NCI-H748 treated with DMSO at 0.1 percent for 48 hours (cell line): ENCODE measurements at regions not wholly inside any gene's neighbourhood (a gene's known extent, or its start where the extent isn't known, plus 50 kb on each side); places are given as distances from the start of the nearest gene placed in this dataset.
"Not testable (repeated sequence)": the region's sequence is repeated elsewhere in the genome, so short reads cannot be mapped to it uniquely, and the experiment has no call there.

ENCODE experiments used
- DNase-seq: peaks from one replicate; lab custom pipeline; 2025; lab: John Stamatoyannopoulos, UW

GRCh38 chr5:10016559-10016958, 233.1 kb downstream of the ATPSCKMT start:
- peak; percentile 95 for DNase-seq

GRCh38 chr5:10015681-10016080, 234.0 kb downstream of the ATPSCKMT start:
- not testable (repeated sequence) for DNase-seq

DNA sequence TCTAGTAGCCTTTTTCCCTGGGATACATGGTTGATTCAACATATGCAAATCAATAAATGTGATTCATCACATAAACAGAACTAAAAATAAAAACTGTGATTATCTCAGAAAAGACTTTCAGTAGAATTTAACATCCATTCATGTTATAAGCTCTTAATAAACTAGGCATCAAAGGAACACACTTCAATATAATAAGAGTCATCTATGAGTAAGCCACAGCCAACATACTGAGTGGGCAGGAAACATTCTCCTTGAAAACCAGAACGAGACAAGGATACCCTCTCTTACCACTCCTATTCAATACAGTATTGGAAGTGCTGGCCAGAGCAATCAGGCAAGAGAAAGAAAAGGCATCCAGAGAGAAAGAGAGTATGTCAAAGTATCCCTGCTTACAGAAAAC, 239.9 kb downstream of the ATPSCKMT start:
- DNase-seq, result no peak

- DNase-seq, result no peak
These were observed 262.6 kb downstream of the ATPSCKMT start for GRCh38 chr5:9987101-9987500.

DNA sequence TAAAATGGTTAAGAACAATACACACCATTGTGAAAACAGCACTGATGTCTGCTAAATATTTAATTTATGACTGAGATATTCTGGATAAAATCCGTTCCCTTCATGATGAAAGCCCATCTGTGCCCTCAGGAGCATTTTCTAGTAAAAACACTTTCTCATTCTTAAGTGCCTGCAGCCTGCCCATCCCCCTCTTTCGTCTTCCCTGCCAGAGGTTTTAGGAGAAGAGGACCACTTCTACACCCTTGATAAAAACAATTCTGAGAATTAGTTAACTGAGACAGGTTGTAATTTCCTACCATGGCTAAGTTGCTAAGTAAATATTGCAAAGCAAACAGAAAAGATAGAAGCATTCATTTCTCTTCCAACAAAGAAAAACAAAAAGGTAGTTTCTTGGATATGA, 272.6 kb downstream of the ATPSCKMT start:
- DNase-seq, result peak; percentile 74

- DNase-seq, result no peak
These were observed 273.1 kb downstream of the ATPSCKMT start for GRCh38 chr5:9976621-9977020.

- no peak for DNase-seq
These were observed 277.6 kb downstream of the ATPSCKMT start for GRCh38 chr5:9972059-9972458.

GRCh38 chr5:9971301-9971700, 278.4 kb downstream of the ATPSCKMT start:
- DNase-seq, result no peak

DNA sequence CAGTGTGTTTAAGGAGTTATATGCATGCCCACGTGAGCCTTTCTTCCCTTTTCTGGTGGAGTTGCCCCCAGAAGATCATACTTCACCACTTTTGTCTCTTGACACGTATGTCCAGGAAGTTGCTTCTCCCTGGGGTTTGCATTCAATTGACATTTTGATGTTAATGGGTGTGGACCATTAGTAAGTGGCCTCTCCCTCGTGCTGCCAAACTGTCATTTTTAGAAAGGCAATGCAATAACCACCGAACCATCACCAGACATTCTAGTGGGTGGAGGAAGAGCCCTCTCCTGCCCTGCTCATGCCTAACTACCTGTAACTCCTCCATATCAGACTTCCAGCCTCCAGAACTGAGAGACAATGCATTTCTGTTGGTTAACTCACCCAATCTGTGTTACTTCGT, 290.8 kb downstream of the ATPSCKMT start:
- no peak for DNase-seq

- no peak for DNase-seq
These were observed 292.5 kb downstream of the ATPSCKMT start for GRCh38 chr5:9957214-9957613.

DNA sequence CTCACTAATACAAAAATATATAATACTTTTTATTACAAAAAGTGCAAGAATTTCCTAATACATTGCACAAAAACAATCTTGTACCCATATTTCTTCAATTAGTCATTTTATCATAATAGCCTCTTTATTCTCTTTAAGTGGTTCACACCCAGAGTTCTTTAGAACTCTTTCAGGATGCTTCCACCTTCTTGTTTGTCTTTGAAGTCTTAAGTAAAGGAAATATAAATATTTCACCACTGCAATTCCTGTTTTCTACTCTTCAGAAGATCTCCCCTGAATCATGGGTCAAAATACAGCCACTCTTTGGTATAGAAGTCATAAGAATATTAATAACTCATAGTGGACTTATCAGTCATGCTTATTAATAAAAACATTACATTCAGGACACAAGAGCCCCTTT, 293.0 kb downstream of the ATPSCKMT start:
- DNase-seq, result no peak

GRCh38 chr5:9955586-9955985, 294.1 kb downstream of the ATPSCKMT start:
- no peak for DNase-seq

DNA sequence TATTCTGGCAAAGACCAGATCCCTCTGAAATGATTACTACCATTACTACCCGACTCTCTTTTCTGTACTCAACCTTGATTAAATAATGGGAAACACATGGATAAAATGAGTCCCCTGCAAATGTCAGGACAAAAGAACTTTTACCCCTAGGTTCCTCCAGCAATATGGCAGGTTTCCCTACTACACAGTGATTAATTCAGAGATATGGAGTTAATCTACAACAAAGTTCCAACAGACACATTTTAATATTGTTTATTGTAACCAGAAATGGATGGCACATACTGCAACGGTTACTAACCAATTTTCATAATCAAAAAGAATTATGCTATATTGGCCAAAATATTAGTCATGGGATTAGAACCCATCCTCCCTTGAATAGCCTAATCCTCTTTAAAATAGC, 294.8 kb downstream of the ATPSCKMT start:
- DNase-seq, result no peak

DNA sequence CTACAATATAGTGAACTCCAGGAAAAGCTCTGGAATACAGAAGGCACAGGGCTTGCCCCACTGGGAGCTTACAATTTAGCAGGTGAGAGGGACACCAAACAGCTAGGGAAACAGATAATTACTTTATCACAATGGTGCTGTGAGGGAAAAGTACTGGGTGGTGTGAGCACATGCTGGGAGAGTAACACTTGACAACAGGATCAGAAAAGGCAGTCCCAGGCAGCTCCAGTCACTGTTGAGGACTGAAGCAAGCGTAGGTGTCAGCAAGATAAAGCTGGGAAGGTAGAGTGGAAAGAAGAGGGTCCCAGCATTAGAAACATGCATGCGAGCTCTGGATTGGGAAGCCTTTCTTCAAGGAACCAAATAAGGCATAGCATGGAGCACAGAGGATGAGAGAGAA, 296.0 kb downstream of the ATPSCKMT start:
- no peak for DNase-seq

- DNase-seq, result no peak
These were observed 297.7 kb downstream of the ATPSCKMT start for GRCh38 chr5:9951865-9952516.

GRCh38 chr5:9947944-9948343, 301.7 kb downstream of the ATPSCKMT start:
- DNase-seq, result no peak

- DNase-seq, result no peak
These were observed 302.4 kb downstream of the ATPSCKMT start for GRCh38 chr5:9947225-9947714.

GRCh38 chr5:9932770-9933169, 302.6 kb upstream of the TAS2R1 start:
- DNase-seq, result no peak

- DNase-seq, result no peak
These were observed 300.0 kb upstream of the TAS2R1 start for GRCh38 chr5:9930156-9930555.

DNA sequence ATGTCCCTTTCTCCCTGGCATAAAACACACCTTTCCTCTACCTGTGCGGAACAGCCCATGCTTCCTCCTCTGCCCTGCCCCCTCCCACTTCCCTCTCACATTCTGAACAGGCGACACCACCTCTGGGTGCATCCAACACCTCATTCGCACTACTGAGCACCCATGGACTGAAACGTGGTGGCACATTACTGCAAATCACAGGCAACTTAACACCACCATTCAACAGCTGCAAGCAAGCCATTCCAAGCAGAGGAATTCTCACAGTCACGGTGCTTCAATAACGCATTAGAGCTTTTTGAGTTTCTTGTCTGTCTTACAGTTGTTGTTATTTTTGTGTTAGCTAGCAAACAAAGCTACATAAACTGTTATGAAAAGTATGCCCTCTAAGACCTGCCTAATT, 298.2 kb upstream of the TAS2R1 start:
- no peak for DNase-seq

DNA sequence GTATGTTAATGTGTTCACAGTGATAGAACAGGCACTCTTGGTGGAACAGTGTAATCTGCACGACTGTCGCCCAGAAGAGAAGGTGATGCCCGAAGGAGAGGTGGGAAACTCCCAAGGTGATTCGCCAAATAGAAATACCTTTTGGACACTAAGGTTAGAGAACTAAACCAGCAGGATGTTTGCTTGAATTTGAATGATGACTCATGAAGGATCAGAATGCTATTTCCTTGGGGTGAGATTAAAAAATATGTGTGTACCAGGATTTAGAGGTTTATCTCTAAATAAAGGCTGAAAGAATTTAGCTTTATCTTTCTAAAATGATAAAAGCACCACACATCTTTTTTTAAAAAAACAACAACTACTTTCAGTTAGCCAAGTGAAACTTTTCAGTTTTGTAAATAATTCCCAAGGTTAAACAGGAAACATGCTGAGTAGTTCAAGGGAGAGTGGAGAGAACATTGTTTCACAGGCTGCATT, 297.4 kb upstream of the TAS2R1 start:
- DNase-seq, result no peak

- no peak for DNase-seq
These were observed 297.0 kb upstream of the TAS2R1 start for GRCh38 chr5:9927106-9927505.

- DNase-seq, result no peak
These were observed 294.5 kb upstream of the TAS2R1 start for GRCh38 chr5:9924614-9925013.

- no peak for DNase-seq
These were observed 292.6 kb upstream of the TAS2R1 start for GRCh38 chr5:9922719-9923118.
